GM12875 (cell line): ENCODE measurements at regions not wholly inside any gene's neighbourhood (a gene's known extent, or its start where the extent isn't known, plus 50 kb on each side); places are given as distances from the start of the nearest gene placed in this dataset.
"Not testable (repeated sequence)": the region's sequence is repeated elsewhere in the genome, so short reads cannot be mapped to it uniquely, and the experiment has no call there.

Experiments
- H3K4me3 ChIP-seq: one replicate; pipeline ENCODE4 v1.5.1; 2011; ENCODE audit warnings: low read depth, low read length, control low read depth
- TF ChIP-seq, protein P1 (sequence below): IDR thresholded peaks from 2 replicates; pipeline ENCODE4 v1.5.1; 2011; ENCODE audit warnings: low read depth, mild to moderate bottlenecking, control low read depth, inconsistent platforms, low read length, moderate library complexity, borderline replicate concordance; ENCODE audit not compliant: insufficient read depth

DNA sequence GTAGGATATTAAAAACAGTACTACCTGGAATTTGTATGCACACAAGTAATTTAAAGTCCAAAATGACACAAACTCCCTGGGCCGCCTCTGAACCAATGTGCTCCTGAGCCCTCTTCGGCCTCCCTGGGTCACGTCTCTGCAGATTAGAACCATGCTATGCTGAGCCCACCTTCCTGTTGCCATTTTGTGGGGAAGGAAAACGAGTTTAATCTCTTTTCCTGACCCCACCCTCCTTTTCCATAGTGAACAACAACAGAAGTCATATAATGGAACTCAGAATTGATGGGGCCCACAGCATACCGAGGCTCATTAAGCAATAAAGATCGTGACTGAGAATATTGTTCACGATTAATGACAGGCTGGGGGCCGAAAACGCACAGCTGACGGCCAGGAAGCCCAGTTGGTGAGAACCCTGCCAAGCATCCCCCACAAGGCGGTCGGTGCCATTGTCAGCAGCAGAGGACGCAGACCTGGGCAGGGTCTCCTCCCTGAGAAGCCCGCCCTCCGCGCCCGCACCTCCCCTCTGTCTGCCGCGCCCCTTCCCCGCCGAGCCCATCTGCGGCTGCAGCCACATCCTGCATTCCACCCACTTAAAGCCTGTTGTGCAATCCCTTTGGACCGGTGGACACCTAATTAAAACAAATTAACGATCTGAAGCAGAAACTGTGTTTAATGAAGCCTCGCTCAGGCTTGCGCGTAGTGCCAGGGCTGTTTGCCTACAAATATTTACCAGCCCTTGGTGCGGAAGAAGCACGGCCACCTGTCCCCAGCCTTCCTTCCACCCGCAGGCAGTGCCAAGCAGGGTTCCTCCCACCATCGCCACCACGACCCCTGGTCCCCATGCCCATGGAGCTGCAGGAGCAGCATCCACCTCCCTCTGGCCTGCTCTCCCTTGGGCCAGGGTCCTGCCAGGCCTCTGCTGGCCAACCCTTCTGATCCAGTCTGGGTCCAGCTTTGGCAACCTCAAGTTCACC lies 68.1 kb downstream of the DLL1 start:
- no peak overlapping the region for H3K4me3 ChIP-seq
- TF ChIP-seq, protein P1, sequence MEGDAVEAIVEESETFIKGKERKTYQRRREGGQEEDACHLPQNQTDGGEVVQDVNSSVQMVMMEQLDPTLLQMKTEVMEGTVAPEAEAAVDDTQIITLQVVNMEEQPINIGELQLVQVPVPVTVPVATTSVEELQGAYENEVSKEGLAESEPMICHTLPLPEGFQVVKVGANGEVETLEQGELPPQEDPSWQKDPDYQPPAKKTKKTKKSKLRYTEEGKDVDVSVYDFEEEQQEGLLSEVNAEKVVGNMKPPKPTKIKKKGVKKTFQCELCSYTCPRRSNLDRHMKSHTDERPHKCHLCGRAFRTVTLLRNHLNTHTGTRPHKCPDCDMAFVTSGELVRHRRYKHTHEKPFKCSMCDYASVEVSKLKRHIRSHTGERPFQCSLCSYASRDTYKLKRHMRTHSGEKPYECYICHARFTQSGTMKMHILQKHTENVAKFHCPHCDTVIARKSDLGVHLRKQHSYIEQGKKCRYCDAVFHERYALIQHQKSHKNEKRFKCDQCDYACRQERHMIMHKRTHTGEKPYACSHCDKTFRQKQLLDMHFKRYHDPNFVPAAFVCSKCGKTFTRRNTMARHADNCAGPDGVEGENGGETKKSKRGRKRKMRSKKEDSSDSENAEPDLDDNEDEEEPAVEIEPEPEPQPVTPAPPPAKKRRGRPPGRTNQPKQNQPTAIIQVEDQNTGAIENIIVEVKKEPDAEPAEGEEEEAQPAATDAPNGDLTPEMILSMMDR, result no peak

DNA sequence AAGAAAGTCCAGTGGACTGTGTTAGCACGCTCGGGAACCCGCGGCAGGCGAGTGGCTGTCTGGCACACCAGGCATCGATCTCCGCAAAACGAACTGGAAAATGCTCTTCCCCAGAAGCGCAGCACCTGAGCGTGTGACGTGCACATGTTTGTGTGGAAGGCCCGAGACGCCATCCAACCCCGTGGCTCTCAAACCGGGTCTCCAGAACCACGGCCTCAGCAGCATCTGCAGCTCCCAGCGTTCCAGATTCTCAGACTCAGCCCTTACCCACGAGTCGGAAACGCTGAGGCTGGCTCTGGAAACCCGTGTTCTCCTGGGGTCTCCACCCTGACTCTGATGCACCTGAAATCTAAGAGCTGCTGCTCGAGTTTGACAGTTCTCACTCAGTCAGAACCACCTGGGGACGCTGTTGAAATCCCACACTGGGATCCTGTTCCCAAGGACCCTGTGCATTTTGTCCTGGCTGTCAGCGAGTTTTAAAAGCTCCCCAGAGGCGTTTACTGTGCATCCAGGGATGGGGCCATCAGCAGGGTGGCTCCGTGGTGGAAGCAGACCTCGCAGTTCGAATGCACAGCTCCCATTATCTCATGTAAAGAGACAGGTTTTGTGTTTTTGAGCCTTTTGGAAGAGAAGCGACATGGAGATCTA lies 69.0 kb downstream of the DLL1 start:
- TF ChIP-seq, protein P1, result no peak
- H3K4me3 ChIP-seq, result no peak overlapping the region

- TF ChIP-seq, protein P1, result no peak
- no peak overlapping the region for H3K4me3 ChIP-seq
These were observed 69.7 kb downstream of the DLL1 start for GRCh38 chr6:170221052-170221752.

- H3K4me3 ChIP-seq, result not testable (repeated sequence)
These were observed 77.2 kb downstream of the DLL1 start for GRCh38 chr6:170213637-170214018.

DNA sequence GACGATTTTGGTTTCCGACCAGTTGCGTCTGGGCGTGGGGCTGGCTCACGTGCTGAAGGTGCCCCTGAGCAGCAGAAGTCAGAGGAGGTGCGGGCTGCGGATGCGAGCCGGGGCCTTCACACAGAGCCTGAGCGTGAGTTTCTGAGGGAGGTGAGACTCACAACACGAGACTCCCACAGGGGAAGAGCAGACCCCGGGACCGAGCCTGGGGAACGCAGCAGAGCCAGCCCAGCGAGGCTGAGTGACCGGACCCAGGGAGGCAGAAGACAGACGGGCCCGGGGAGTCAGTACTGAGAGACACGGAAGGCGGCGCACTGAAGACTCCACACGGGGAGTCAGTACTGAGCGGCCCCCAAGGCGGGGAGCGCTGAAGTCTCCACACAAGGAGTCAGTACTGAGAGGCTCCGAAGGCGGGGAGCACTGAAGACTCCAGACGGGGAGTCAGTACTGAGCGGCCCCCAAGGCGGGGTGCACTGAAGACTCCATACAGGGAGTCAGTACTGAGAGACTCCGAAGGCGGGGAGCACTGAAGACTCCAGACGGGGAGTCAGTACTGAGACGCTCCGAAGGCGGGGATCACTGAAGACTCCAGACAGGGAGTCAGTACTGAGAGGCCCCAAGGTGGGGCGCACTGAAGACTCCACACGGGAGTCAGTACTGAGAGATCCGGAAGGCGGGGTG lies 77.8 kb downstream of the DLL1 start:
- no peak overlapping the region for H3K4me3 ChIP-seq
- TF ChIP-seq, protein P1, result no peak

DNA sequence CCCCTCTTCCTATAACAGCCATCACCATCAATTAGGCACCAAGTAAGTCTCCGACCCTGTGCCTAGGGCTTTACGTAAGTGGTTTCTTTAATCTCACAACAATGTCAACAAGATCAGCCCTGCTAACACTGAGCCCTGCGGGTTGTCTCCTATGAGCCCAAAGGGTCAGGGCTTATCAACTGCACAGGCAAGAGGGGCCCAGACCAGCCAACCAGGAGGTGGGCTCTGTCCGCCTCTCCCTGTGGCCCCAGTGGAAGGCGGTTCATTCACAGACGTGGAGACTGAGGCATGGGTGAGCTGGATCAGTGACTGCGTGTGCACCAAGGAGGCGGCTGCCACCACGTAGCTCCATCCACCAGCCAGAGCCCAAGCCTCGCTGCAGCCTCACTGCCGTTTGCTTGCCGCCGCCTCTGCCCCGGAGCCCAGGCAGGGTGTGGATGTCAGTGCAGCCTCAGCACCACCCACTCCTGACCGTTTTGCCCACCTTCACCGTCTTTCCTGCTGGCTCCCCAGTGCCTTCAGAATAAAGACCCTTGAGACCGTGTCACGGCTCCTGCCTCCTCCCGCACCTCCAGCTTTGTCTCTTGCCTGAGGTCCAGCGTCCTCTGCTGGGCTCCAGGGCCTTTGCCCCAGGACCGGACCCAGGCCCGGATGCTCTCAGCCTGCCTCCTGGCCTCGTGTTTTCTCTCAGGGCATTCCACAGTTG lies 78.7 kb downstream of the DLL1 start:
- H3K4me3 ChIP-seq, result no peak overlapping the region
- TF ChIP-seq, protein P1, result no peak
